Spinal cord (tissue), 9 donors: ENCODE measurements at regions not wholly inside any gene's neighbourhood (a gene's known extent, or its start where the extent isn't known, plus 50 kb on each side); places are given as distances from the start of the nearest gene placed in this dataset.

ENCODE experiments used
- DNase-seq, 6 donors: peaks; one replicate each; pipeline versions ENCODE4 v3.0.0 to v3.0.0-alpha.2; 2013 to 2015; ENCODE audit warnings: low spot score in 6 of 6, low read depth in 4 of 6
- H3K27ac ChIP-seq: one replicate; pipeline ENCODE4 v1.5.1; 2013; ENCODE audit warnings: low read depth, low read length, control low read depth
- H3K27me3 ChIP-seq: one replicate; pipeline ENCODE4 v1.6.1; 2013; ENCODE audit warnings: low read length; ENCODE audit not compliant: control insufficient read depth, insufficient read depth
- H3K36me3 ChIP-seq: one replicate; pipeline ENCODE4 v1.6.1; 2013; ENCODE audit warnings: low read length; ENCODE audit not compliant: control insufficient read depth, insufficient read depth
- H3K4me1 ChIP-seq: one replicate; pipeline ENCODE4 v1.6.1; 2013; ENCODE audit warnings: low read length; ENCODE audit not compliant: control insufficient read depth, insufficient read depth
- H3K4me3 ChIP-seq: one replicate; pipeline ENCODE4 v1.5.1; 2013; ENCODE audit warnings: low read depth, low read length, control low read depth
- H3K9me3 ChIP-seq: one replicate; pipeline ENCODE4 v1.6.1; 2013; ENCODE audit warnings: low read length; ENCODE audit not compliant: control insufficient read depth, insufficient read depth
- WGBS: methylation state at CpG from one replicate; pipeline ENCODE4 v1.1.5; 2013; ENCODE audit warnings: missing lambda C conversion rate; ENCODE audit not compliant: insufficient coverage; 5-methylcytosine and 5-hydroxymethylcytosine counted together
- donor health status: healthy.

GRCh38 chr15:68871507-68871906, 50.8 kb upstream of the ANP32A start:
- no peak overlapping the region for H3K4me3 ChIP-seq
- DNase-seq, result no peak

GRCh38 chr15:68874788-68875187, 54.1 kb upstream of the ANP32A start:
- Histone ChIP-seq H3K27me3 (no peaks in the 10 kb centered on the region), H3K27ac (no peak overlapping the region), H3K9me3 (no peaks in the 10 kb centered on the region), H3K4me3 (no peak overlapping the region), H3K4me1 (peaks cover 6% of the 10 kb centered on the region), H3K36me3 (no peaks in the 10 kb centered on the region)
- 94% methylated on average over 6 of the region's 7 CpGs for WGBS
- no peak for DNase-seq

More at GRCh38 chr15:68871507-68871906, 50.8 kb upstream of the ANP32A start:
- no peaks in the 10 kb centered on the region for H3K27me3 ChIP-seq
- H3K36me3 ChIP-seq, result no peaks in the 10 kb centered on the region
- peaks cover 6% of the 10 kb centered on the region for H3K4me1 ChIP-seq
- no peaks in the 10 kb centered on the region for H3K9me3 ChIP-seq
- no peak overlapping the region for H3K27ac ChIP-seq

- WGBS, result 2% methylated on average over 26 of the region's 31 CpGs
Measured at GRCh38 chr15:68875377-68876116, 54.8 kb upstream of the SPESP1 start.

GRCh38 chr15:68877626-68878025, 52.7 kb upstream of the SPESP1 start:
- peaks cover 6% of the 10 kb centered on the region for H3K4me1 ChIP-seq
- no peak for DNase-seq
- WGBS, result 70% methylated on average over 1 of the region's 5 CpGs

More at GRCh38 chr15:68875377-68876116, 54.8 kb upstream of the SPESP1 start:
- Histone ChIP-seq H3K4me1 (peaks cover 6% of the 10 kb centered on the region), H3K27ac (no peak overlapping the region), H3K36me3 (no peaks in the 10 kb centered on the region), H3K4me3 (peak overlapping the region; percentile 40), H3K27me3 (no peaks in the 10 kb centered on the region), H3K9me3 (no peaks in the 10 kb centered on the region)
- DNase-seq, result peak; percentile 87 to 98 (median 90)

GRCh38 chr15:68880382-68880781, 49.9 kb upstream of the SPESP1 start:
- DNase-seq, result no peak
- H3K27me3 ChIP-seq, result no peaks in the 10 kb centered on the region
- H3K4me1 ChIP-seq, result peaks cover 3% of the 10 kb centered on the region
- 100% methylated on average over 2 of the region's 3 CpGs for WGBS
- no peak overlapping the region for H3K4me3 ChIP-seq
- H3K36me3 ChIP-seq, result no peaks in the 10 kb centered on the region
- no peak overlapping the region for H3K27ac ChIP-seq
- no peaks in the 10 kb centered on the region for H3K9me3 ChIP-seq

More at GRCh38 chr15:68877626-68878025, 52.7 kb upstream of the SPESP1 start:
- no peaks in the 10 kb centered on the region for H3K36me3 ChIP-seq
- no peak overlapping the region for H3K27ac ChIP-seq
- H3K4me3 ChIP-seq, result no peak overlapping the region
- no peaks in the 10 kb centered on the region for H3K27me3 ChIP-seq
- no peaks in the 10 kb centered on the region for H3K9me3 ChIP-seq
